ENCODE measurements at regions not wholly inside any gene's neighbourhood (a gene's known extent, or its start where the extent isn't known, plus 50 kb on each side); places are given as distances from the start of the nearest gene placed in this dataset.

DNA sequence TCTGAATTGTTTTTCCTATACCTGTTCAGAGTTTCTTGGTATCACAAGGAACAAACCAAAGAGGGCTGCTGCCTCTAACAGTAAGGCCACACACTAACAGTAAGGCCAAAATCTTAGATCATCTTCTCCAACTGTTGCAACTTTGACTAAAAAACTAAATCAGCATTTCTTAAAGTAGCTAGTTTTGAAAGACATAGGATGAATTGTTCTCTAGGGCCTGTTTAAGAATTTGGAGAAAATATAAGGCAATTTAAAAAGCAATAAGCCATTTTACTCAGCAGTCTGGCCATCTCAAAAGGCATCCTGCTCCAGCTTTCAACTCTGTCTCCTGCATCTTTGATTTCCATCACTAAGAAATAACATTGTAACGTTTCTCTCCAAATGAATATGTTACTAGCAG, 105.0 kb upstream of the MON1B start:
- H3K4me3 Mint-ChIP-seq, result no peak overlapping the region
- DNase-seq (ENCODE audit: low spot score) (no peak), ATAC-seq (no peak)
- CTCF ChIA-PET, result no interaction called here
- H3K4me1 Mint-ChIP-seq, result no peaks in the 10 kb centered on the region
- peaks cover 31% of the 10 kb centered on the region for H3K9me3 Mint-ChIP-seq
- TF ChIP-seq, protein P1, sequence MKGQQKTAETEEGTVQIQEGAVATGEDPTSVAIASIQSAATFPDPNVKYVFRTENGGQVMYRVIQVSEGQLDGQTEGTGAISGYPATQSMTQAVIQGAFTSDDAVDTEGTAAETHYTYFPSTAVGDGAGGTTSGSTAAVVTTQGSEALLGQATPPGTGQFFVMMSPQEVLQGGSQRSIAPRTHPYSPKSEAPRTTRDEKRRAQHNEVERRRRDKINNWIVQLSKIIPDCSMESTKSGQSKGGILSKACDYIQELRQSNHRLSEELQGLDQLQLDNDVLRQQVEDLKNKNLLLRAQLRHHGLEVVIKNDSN (CRISPR knock-in tag; IDR thresholded peaks at IDR 0.05), result no peak
- TF ChIP-seq CREB1 (CRISPR knock-in tag; IDR thresholded peaks at IDR 0.05), result no peak
- TF ChIP-seq GTF2I (CRISPR knock-in tag; conservative IDR thresholded peaks at IDR 0.05), result no peak
- peaks cover 6% of the 10 kb centered on the region for H3K27me3 Mint-ChIP-seq (ENCODE audit: low read depth)
- H3K27ac Mint-ChIP-seq, result no peak overlapping the region
- peaks cover 17% of the 10 kb centered on the region for H3K36me3 Mint-ChIP-seq
- POLR2A ChIA-PET, result no interaction called here

DNA sequence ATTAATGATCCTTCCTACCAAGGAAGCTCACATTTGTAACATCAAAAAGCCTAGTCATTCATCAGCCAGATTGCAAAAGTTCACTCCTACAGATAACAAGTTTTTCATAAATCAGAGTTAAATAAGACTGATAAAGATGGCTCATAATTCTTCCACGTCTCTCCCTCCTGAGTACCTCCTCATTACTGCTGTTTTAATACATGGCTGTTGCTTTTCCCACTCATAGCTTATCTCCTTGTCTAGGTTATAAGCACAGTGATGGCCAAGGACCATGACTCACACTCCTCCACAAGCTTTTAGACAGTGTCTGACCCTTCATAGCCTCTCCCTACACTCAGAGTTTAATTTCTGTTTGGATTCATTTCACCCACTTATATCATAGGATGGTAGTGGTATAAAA, 100.9 kb upstream of the MON1B start:
- no peak for ATAC-seq

More for the DNA sequence above, 100.9 kb upstream of the MON1B start:
- POLR2A ChIA-PET, result no interaction called here
- peaks cover 3% of the 10 kb centered on the region for H3K27me3 Mint-ChIP-seq (ENCODE audit: low read depth)
- H3K36me3 Mint-ChIP-seq, result peaks cover 27% of the 10 kb centered on the region
- H3K4me1 Mint-ChIP-seq, result no peaks in the 10 kb centered on the region
- TF ChIP-seq GABPB1 (CRISPR knock-in tag; IDR thresholded peaks at IDR 0.05) (no peak), IRF2 (CRISPR knock-in tag; IDR thresholded peaks at IDR 0.05; ENCODE audit: borderline replicate concordance, low read depth) (no peak), EMX1 (CRISPR knock-in tag; IDR thresholded peaks at IDR 0.05) (no peak), CREB1 (CRISPR knock-in tag; IDR thresholded peaks at IDR 0.05) (no peak), FOXJ3 (CRISPR knock-in tag; IDR thresholded peaks at IDR 0.05; ENCODE audit: borderline replicate concordance) (no peak), ZNF232 (CRISPR knock-in tag; IDR thresholded peaks at IDR 0.05) (no peak), ZNF121 (CRISPR knock-in tag; IDR thresholded peaks at IDR 0.05) (no peak), ZNF423 (CRISPR knock-in tag; IDR thresholded peaks at IDR 0.05) (no peak), ESRRA (CRISPR knock-in tag; IDR thresholded peaks at IDR 0.05; ENCODE audit: borderline replicate concordance) (no peak), ZBTB21 (CRISPR knock-in tag; IDR thresholded peaks at IDR 0.05; ENCODE audit: borderline replicate concordance) (no peak), SMAD4 (CRISPR knock-in tag; IDR thresholded peaks at IDR 0.05) (no peak), NFYB (CRISPR knock-in tag; conservative IDR thresholded peaks at IDR 0.05; ENCODE audit: low read depth) (no peak), MXD4 (CRISPR knock-in tag; IDR thresholded peaks at IDR 0.05; ENCODE audit: borderline replicate concordance) (no peak)
- TF ChIP-seq, protein P1 (CRISPR knock-in tag; IDR thresholded peaks at IDR 0.05), result no peak
- TF ChIP-seq, protein P2, sequence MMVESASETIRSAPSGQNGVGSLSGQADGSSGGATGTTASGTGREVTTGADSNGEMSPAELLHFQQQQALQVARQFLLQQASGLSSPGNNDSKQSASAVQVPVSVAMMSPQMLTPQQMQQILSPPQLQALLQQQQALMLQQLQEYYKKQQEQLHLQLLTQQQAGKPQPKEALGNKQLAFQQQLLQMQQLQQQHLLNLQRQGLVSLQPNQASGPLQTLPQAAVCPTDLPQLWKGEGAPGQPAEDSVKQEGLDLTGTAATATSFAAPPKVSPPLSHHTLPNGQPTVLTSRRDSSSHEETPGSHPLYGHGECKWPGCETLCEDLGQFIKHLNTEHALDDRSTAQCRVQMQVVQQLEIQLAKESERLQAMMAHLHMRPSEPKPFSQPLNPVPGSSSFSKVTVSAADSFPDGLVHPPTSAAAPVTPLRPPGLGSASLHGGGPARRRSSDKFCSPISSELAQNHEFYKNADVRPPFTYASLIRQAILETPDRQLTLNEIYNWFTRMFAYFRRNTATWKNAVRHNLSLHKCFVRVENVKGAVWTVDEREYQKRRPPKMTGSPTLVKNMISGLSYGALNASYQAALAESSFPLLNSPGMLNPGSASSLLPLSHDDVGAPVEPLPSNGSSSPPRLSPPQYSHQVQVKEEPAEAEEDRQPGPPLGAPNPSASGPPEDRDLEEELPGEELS (CRISPR knock-in tag; IDR thresholded peaks at IDR 0.05), result no peak
- TF ChIP-seq, protein P3, sequence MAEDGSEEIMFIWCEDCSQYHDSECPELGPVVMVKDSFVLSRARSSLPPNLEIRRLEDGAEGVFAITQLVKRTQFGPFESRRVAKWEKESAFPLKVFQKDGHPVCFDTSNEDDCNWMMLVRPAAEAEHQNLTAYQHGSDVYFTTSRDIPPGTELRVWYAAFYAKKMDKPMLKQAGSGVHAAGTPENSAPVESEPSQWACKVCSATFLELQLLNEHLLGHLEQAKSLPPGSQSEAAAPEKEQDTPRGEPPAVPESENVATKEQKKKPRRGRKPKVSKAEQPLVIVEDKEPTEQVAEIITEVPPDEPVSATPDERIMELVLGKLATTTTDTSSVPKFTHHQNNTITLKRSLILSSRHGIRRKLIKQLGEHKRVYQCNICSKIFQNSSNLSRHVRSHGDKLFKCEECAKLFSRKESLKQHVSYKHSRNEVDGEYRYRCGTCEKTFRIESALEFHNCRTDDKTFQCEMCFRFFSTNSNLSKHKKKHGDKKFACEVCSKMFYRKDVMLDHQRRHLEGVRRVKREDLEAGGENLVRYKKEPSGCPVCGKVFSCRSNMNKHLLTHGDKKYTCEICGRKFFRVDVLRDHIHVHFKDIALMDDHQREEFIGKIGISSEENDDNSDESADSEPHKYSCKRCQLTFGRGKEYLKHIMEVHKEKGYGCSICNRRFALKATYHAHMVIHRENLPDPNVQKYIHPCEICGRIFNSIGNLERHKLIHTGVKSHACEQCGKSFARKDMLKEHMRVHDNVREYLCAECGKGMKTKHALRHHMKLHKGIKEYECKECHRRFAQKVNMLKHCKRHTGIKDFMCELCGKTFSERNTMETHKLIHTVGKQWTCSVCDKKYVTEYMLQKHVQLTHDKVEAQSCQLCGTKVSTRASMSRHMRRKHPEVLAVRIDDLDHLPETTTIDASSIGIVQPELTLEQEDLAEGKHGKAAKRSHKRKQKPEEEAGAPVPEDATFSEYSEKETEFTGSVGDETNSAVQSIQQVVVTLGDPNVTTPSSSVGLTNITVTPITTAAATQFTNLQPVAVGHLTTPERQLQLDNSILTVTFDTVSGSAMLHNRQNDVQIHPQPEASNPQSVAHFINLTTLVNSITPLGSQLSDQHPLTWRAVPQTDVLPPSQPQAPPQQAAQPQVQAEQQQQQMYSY (CRISPR knock-in tag; IDR thresholded peaks at IDR 0.05), result no peak
- TF ChIP-seq, protein P4, sequence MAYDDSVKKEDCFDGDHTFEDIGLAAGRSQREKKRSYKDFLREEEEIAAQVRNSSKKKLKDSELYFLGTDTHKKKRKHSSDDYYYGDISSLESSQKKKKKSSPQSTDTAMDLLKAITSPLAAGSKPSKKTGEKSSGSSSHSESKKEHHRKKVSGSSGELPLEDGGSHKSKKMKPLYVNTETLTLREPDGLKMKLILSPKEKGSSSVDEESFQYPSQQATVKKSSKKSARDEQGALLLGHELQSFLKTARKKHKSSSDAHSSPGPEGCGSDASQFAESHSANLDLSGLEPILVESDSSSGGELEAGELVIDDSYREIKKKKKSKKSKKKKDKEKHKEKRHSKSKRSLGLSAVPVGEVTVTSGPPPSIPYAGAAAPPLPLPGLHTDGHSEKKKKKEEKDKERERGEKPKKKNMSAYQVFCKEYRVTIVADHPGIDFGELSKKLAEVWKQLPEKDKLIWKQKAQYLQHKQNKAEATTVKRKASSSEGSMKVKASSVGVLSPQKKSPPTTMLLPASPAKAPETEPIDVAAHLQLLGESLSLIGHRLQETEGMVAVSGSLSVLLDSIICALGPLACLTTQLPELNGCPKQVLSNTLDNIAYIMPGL (CRISPR knock-in tag; IDR thresholded peaks at IDR 0.05), result no peak
- H3K4me3 Mint-ChIP-seq, result no peak overlapping the region
- CTCF ChIA-PET, result no interaction called here
- no peak for DNase-seq (ENCODE audit: low spot score)
- H3K27ac Mint-ChIP-seq, result no peak overlapping the region
- peaks cover 63% of the 10 kb centered on the region for H3K9me3 Mint-ChIP-seq

Data from WTC11 (cell line).